T-helper 17 cell (primary cell): ENCODE measurements at regions not wholly inside any gene's neighbourhood (a gene's known extent, or its start where the extent isn't known, plus 50 kb on each side); places are given as distances from the start of the nearest gene placed in this dataset.

Source experiments
- ATAC-seq: fragments of 150-1000 bp; cut with Tn5 transposase; 2 replicates; pipeline ENCODE4 v1.10.0; 2021; ENCODE audit warnings: mild to moderate bottlenecking, moderate library complexity
- DNase-seq, 3 donors: peaks; one replicate each; pipeline versions ENCODE4 v3.0.0 to v3.0.0-alpha.2; 2020 to 2021
- H3K9me3 ChIP-seq: one replicate; pipeline ENCODE4 v1.7.0; 2013; ENCODE audit warnings: low read length, mild to moderate bottlenecking; ENCODE audit not compliant: control insufficient read depth, poor library complexity, severe bottlenecking
- H3K27ac Mint-ChIP-seq: one replicate; pipeline ENCODE4 v1.8.0; 2022; ENCODE audit warnings: mild to moderate bottlenecking, moderate library complexity, mixed read lengths
- H3K27me3 Mint-ChIP-seq: one replicate; pipeline ENCODE4 v1.8.0; 2022; ENCODE audit warnings: mixed read lengths
- H3K36me3 Mint-ChIP-seq: one replicate; pipeline ENCODE4 v1.8.0; 2022; ENCODE audit warnings: low read depth, mixed read lengths
- H3K4me1 Mint-ChIP-seq: one replicate; pipeline ENCODE4 v1.8.0; 2022; ENCODE audit warnings: mild to moderate bottlenecking, mixed read lengths
- H3K4me3 Mint-ChIP-seq: one replicate; pipeline ENCODE4 v1.8.0; 2022; ENCODE audit warnings: mild to moderate bottlenecking, moderate library complexity, mixed read lengths

DNA sequence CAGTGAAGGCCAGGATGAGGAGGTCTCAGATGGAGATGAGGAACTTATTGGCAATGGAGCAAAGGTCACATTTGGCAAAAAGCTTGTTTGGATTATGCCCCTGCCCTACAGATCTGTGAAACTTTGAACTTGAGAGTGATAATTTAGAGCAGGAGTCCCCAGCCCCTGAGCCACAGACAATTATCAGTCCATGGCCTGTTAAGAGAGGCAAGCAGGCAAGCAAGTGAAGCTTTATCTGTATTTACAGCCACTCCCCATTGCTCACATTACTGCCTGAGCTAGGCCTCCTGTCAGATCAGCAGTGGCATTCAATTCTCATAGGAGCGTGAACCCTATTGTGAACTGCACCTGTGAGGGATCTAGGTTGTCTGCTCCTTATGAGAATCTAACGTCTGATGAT is 1076.9 kb upstream of the TENM4 start:
- H3K27me3 Mint-ChIP-seq = no peaks in the 10 kb centered on the region
- no peak overlapping the region for H3K4me3 Mint-ChIP-seq
- no peaks in the 10 kb centered on the region for H3K4me1 Mint-ChIP-seq
- no peak overlapping the region for H3K27ac Mint-ChIP-seq
- ATAC-seq = no peak
- no peaks in the 10 kb centered on the region for H3K36me3 Mint-ChIP-seq
- no peak for DNase-seq
- H3K9me3 ChIP-seq = no peaks in the 10 kb centered on the region

DNA sequence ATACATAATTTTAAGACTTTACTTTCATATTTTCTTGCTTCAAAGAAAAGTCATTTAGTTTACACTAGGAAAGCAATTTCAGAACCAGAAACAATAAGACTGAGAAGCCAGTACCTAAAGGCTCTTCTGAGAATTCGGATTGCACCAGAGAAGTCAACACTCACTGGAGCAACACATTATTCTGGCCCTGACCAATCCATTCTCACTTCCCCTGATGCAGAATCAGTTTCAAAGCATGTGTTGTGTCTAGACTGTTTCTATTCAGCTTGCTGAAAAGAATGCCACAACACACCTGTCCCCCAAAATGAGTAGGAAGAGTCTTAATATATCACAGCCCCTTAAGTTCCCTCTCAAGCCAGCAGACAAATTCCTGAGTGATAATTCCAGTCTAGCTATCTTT is 1074.3 kb upstream of the TENM4 start:
- no peaks in the 10 kb centered on the region for H3K4me1 Mint-ChIP-seq
- no peak overlapping the region for H3K27ac Mint-ChIP-seq
- H3K27me3 Mint-ChIP-seq = no peaks in the 10 kb centered on the region
- H3K9me3 ChIP-seq = no peaks in the 10 kb centered on the region
- H3K4me3 Mint-ChIP-seq = no peak overlapping the region
- DNase-seq = no peak
- ATAC-seq = no peak
- H3K36me3 Mint-ChIP-seq = no peaks in the 10 kb centered on the region

DNA sequence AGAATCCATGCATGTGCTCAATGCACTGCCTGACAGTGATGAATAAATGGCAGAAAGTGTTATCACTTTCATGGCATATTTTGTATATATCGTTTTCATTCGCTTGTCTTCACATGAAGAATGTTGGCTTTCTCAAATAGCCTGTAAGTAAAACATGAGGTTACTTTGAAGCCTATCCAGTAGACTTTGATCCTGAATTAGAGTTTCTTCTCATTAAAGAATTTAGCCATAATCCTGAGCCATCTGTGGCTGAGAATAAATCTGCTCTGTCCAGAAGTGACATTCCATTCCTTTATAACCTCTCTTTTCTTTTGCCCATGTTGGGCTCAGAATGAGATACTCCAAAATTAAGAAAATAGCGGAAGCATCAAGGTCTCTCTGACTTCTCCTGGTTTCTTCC is 1071.7 kb upstream of the TENM4 start:
- ATAC-seq = no peak
- no peaks in the 10 kb centered on the region for H3K9me3 ChIP-seq
- Mint-ChIP-seq H3K27ac (no peak overlapping the region), H3K4me1 (no peaks in the 10 kb centered on the region), H3K4me3 (no peak overlapping the region), H3K27me3 (no peaks in the 10 kb centered on the region), H3K36me3 (no peaks in the 10 kb centered on the region)
- DNase-seq = no peak

DNA sequence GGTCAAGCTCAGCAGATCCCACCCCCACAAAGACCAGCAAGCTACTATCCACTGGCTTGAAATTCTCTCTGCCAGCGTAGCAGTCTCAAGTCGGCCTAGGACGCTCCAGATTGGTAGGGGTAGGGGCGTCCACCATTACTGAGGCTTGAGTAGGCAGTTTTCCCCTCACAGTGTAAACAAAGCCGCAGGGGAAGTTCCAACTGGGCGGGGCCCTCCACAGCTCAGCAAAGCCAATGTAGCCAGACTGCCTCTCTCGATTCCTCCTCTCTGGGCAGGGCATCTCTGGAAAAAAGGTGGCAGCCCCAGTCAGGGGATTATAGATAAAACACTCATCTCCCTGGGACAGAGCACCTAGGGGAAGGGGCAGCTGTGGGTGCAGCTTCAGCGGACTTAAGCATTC is 1064.9 kb upstream of the TENM4 start:
- H3K27me3 Mint-ChIP-seq = no peaks in the 10 kb centered on the region
- H3K27ac Mint-ChIP-seq = no peak overlapping the region
- H3K4me3 Mint-ChIP-seq = no peak overlapping the region
- no peaks in the 10 kb centered on the region for H3K9me3 ChIP-seq
- DNase-seq (no peak), ATAC-seq (no peak)
- no peaks in the 10 kb centered on the region for H3K36me3 Mint-ChIP-seq
- no peaks in the 10 kb centered on the region for H3K4me1 Mint-ChIP-seq

DNA sequence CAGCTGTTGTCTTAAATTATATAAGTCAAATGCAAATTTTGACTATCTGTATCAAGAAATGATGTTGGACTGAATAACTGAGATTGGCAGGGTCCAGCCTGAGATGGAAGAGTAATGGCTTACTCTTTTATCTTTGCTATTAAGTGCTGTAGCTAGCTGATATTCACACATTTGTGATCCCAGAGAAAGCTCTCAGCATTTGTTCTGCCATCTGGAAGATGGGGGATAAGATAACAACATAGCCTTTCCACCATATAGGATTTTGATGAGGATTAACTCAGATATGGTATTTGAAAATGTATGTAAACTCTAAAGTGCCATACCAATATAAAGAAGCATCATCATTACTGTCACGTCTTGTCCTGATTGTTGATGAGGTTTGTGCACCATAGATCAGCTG is 1063.2 kb upstream of the TENM4 start:
- no peaks in the 10 kb centered on the region for H3K27me3 Mint-ChIP-seq
- no peak overlapping the region for H3K4me3 Mint-ChIP-seq
- H3K9me3 ChIP-seq = no peaks in the 10 kb centered on the region
- H3K36me3 Mint-ChIP-seq = no peaks in the 10 kb centered on the region
- no peaks in the 10 kb centered on the region for H3K4me1 Mint-ChIP-seq
- no peak for ATAC-seq
- H3K27ac Mint-ChIP-seq = no peak overlapping the region
- no peak for DNase-seq

DNA sequence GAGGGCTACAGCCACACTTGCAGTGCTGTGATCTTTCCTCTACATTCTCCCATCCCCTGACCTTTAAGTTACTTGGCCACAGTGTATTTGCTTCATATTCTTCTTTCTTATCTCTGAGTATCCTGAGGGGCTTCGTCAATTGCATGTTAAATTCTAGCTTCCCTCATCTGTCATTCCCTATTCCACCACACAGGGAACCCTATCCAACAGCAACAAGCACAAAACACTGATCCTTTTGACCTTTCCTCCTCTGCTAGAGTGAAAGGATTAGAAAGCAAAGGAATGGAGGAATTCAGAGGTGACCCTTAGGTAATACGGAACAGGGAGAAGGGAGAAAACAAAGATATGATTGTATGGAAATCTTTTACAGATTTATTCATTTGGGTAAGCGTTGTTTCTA is 1061.7 kb upstream of the TENM4 start:
- H3K9me3 ChIP-seq = no peaks in the 10 kb centered on the region
- DNase-seq = no peak
- Mint-ChIP-seq H3K4me3 (no peak overlapping the region), H3K27ac (no peak overlapping the region), H3K4me1 (no peaks in the 10 kb centered on the region), H3K27me3 (no peaks in the 10 kb centered on the region), H3K36me3 (no peaks in the 10 kb centered on the region)
- ATAC-seq = no peak

DNA sequence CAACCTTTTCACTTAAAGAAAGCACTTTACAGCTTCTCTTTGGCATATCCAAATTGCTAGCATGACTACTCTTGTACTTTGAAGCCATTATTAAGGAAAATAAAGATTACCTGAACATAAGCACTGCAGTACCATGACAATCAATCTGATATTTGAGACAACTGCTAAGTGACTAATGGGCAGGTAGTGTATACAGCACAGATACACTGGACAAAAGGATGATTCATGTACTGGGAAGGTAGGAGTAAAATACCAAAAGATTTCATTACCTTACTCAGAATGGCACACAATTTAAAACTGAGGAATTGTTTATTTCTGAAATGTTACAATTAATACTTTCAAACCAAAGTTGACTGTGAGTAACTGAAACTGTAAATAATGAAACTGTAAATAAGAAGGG is 1054.3 kb upstream of the TENM4 start:
- DNase-seq (no peak), ATAC-seq (no peak)
- H3K27ac Mint-ChIP-seq = no peak overlapping the region
- H3K4me1 Mint-ChIP-seq = no peaks in the 10 kb centered on the region
- H3K27me3 Mint-ChIP-seq = no peaks in the 10 kb centered on the region
- H3K9me3 ChIP-seq = no peaks in the 10 kb centered on the region
- no peak overlapping the region for H3K4me3 Mint-ChIP-seq
- no peaks in the 10 kb centered on the region for H3K36me3 Mint-ChIP-seq

DNA sequence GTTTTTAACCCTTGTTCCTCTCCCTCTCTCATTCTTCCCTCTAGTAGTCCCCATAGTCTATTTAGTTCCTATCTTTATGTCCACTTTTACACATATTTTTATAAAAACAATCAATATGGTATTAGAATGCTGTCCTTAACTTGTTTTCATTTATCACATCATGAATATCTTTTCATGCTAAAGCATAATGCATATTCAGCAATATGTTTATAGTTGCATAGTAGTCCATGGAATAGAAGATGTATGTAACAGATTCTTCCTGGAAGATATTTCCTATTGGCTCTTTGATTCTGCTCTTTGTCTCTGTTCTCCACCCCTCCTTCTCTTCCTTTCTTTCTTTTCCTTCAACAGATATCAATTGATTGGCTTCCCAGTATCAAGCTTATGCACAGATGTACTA is 1047.1 kb upstream of the TENM4 start:
- no peaks in the 10 kb centered on the region for H3K36me3 Mint-ChIP-seq
- no peak for ATAC-seq
- no peaks in the 10 kb centered on the region for H3K9me3 ChIP-seq
- no peak for DNase-seq
- no peaks in the 10 kb centered on the region for H3K27me3 Mint-ChIP-seq
- no peak overlapping the region for H3K27ac Mint-ChIP-seq
- H3K4me1 Mint-ChIP-seq = no peaks in the 10 kb centered on the region
- no peak overlapping the region for H3K4me3 Mint-ChIP-seq

DNA sequence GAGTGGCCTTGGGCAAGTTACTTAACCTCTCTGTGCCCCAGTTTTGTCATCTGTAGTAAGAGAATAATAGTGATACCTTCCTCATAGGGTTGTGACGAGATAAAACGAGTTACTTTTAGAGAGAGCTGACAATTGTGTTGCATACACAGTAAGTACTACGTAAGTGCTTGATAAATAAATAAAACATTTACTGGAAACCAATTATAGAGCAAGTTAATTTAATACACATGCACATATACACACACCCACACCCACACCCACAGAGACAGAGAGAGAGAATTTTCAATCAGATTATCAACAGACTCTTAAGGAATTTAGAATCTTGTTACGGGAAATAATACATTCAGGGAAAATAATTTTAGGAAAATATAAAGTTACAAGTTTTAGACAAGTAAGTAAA is 1045.8 kb upstream of the TENM4 start:
- no peaks in the 10 kb centered on the region for H3K9me3 ChIP-seq
- DNase-seq (no peak), ATAC-seq (no peak)
- Mint-ChIP-seq H3K27me3 (no peaks in the 10 kb centered on the region), H3K36me3 (no peaks in the 10 kb centered on the region), H3K4me3 (no peak overlapping the region), H3K4me1 (no peaks in the 10 kb centered on the region), H3K27ac (no peak overlapping the region)

DNA sequence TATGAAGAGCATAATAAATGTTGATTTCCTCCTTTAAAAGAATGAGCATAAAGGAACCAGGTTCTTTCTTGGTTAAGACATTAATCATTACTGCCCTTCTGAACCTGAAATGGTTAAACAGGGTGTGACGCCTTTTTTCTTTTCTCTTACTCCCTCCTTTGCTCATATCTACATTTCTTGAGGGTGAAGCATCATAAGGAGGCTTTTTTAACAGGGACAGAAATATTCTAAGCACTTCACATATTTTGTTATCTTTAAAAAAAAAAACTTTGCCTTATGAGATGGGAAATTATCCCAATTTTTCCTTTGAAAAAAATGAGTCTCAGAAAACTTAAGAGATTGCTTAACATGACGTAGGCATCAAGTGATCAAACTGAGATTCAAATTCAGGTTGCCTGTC is 1036.3 kb upstream of the TENM4 start:
- H3K9me3 ChIP-seq = no peaks in the 10 kb centered on the region
- Mint-ChIP-seq H3K27ac (no peak overlapping the region), H3K27me3 (no peaks in the 10 kb centered on the region), H3K4me1 (no peaks in the 10 kb centered on the region), H3K36me3 (no peaks in the 10 kb centered on the region), H3K4me3 (no peak overlapping the region)
- DNase-seq = no peak
- ATAC-seq = no peak

DNA sequence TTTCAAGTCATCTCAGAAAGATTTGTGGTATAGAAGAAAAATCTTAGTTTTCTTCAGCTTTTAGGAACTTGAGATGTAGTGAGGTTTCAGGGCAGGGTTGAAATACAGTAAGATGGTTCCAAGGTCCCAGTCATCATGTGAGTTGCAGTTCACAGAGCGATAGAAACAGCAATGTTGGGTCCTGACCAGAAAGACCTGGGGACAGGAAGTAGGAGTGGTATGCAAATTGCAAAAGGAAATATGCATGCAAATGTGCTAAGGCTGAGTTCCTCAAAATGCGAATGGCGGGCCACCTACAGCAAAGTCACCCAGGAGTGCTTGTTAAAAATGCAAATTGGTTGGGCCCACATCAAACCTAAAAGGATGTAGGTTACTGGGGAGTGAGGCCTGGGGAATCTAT is 1032.7 kb upstream of the TENM4 start:
- no peak overlapping the region for H3K4me3 Mint-ChIP-seq
- DNase-seq (no peak), ATAC-seq (no peak)
- H3K9me3 ChIP-seq = no peaks in the 10 kb centered on the region
- no peaks in the 10 kb centered on the region for H3K27me3 Mint-ChIP-seq
- H3K36me3 Mint-ChIP-seq = no peaks in the 10 kb centered on the region
- H3K27ac Mint-ChIP-seq = no peak overlapping the region
- no peaks in the 10 kb centered on the region for H3K4me1 Mint-ChIP-seq

DNA sequence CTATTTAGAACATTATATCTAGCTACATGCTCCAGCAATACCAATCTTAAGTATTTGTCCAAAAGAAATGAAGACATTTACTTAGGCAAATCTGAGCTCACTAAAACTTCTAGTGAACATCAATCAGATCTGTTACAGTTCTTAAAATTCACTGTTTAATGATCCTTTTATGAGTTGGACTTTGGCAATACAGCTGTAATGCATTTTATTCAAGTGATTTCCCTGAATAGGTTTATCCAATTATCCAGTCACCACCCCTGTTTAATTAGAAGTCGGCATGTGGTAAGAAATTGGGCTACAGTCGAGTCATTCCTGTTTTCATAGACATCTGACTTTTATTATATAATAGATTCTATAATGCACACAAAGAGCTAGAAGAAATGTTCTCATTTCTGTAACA is 1029.0 kb upstream of the TENM4 start:
- Mint-ChIP-seq H3K27ac (no peak overlapping the region), H3K36me3 (no peaks in the 10 kb centered on the region), H3K4me1 (no peaks in the 10 kb centered on the region), H3K4me3 (no peak overlapping the region), H3K27me3 (no peaks in the 10 kb centered on the region)
- ATAC-seq (no peak), DNase-seq (no peak)
- no peaks in the 10 kb centered on the region for H3K9me3 ChIP-seq

DNA sequence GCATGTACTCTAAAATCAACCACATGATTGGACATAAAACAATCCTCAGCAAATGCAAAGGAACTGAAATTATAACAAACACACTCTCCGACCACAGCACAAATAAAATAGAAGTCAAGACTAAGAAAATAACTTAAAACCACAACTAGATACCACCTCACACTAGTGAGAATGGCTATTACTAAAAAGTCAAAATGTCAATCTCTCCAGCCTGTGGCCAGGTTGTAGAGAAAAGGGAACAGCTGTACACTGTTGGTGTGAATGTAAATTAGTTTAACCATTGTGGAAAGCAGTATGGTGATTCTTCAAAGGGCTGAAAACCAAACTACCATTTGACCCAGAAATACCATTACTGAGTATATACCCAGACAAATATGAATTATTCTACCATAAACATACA is 1025.7 kb upstream of the TENM4 start:
- Mint-ChIP-seq H3K4me1 (no peaks in the 10 kb centered on the region), H3K27ac (no peak overlapping the region), H3K4me3 (no peak overlapping the region), H3K36me3 (no peaks in the 10 kb centered on the region), H3K27me3 (no peaks in the 10 kb centered on the region)
- peaks cover 2% of the 10 kb centered on the region for H3K9me3 ChIP-seq
- DNase-seq = no peak
- ATAC-seq = no peak

DNA sequence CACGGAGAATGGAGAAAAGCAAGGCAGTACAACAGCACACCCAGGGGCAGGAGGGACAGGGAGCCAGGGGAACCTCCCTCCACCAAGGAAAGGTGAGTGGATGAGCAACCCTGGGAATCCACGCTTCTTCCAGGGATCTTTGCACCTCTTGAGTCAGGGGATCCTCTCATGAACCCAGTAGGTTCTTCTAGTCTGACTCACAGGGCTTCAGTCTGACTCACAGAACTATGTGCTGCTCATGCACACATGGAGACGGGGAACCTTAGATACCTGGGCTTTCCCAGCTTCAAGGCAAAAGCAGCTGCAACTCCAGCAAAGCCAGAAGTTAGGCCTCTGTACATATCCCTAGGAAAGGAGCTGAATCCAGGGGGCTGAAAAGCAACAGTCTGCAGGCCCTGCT is 1021.4 kb upstream of the TENM4 start:
- DNase-seq = no peak

DNA sequence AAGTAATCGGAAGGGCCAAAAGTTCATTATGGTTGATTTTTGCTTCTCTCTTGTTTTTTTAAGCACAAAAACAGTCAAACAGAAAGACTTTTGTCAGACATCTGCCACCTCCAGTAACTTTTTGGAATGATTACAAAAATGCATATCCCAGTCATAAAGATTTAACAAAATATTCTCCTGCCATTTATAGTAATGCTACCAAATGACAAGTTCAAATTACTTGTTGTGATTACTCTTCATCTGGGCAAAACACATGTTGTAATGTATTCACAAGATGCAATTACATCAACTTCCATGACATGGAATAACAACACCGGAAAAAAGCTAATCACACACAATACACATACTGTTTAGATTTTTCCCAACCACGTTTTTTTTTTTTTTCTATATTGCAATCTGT is 1017.5 kb upstream of the TENM4 start:
- Mint-ChIP-seq H3K4me1 (no peaks in the 10 kb centered on the region), H3K27me3 (no peaks in the 10 kb centered on the region), H3K4me3 (no peak overlapping the region), H3K27ac (no peak overlapping the region), H3K36me3 (no peaks in the 10 kb centered on the region)
- DNase-seq = no peak
- ATAC-seq = no peak
- H3K9me3 ChIP-seq = peaks cover 2% of the 10 kb centered on the region

More for the DNA sequence above, 1021.4 kb upstream of the TENM4 start:
- Mint-ChIP-seq H3K4me1 (no peaks in the 10 kb centered on the region), H3K36me3 (no peaks in the 10 kb centered on the region), H3K27me3 (no peaks in the 10 kb centered on the region), H3K27ac (no peak overlapping the region), H3K4me3 (no peak overlapping the region)
- peaks cover 2% of the 10 kb centered on the region for H3K9me3 ChIP-seq
- no peak for ATAC-seq
